Ovary (tissue), 7 donors: ENCODE measurements at regions not wholly inside any gene's neighbourhood (a gene's known extent, or its start where the extent isn't known, plus 50 kb on each side); places are given as distances from the start of the nearest gene placed in this dataset. TPM values are rescaled to one million over a fixed set of nuclear protein-coding genes. Genes with fewer than 3 reads are reported as not detected.
"Not testable (repeated sequence)": the region's sequence is repeated elsewhere in the genome, so short reads cannot be mapped to it uniquely, and the experiment has no call there.

Source experiments
- DNase-seq, 5 donors: peaks; one replicate each; pipeline ENCODE4 v3.0.0-alpha.2; 2019 to 2020
- H3K27ac ChIP-seq, 2 donors: fragments of 200-600 bp; one replicate each; pipeline versions ENCODE4 v1.5.1 to v1.8.0; 2019 to 2022
- H3K27me3 ChIP-seq: fragments of 200-600 bp; one replicate; pipeline ENCODE4 v1.8.0; 2022
- H3K36me3 ChIP-seq: fragments of 200-600 bp; sonication (generic); one replicate; pipeline ENCODE4 v1.5.1; 2019
- H3K4me1 ChIP-seq: one replicate; pipeline ENCODE4 v1.8.1; 2013; ENCODE audit warnings: mild to moderate bottlenecking, moderate library complexity; ENCODE audit not compliant: insufficient read depth
- H3K4me3 ChIP-seq: fragments of 200-600 bp; sonication (generic); one replicate; pipeline ENCODE4 v1.5.1; 2017
- H3K9me3 ChIP-seq, 2 donors: fragments of 200-600 bp in 1 of 2; sonication (generic) in 1 of 2; one replicate each; pipeline versions ENCODE4 v1.5.1 to v1.8.1; 2013 to 2019; ENCODE audit warnings: mild to moderate bottlenecking in 1 of 2, moderate library complexity in 1 of 2
- EP300 ChIP-seq: sonication (generic); formaldehyde crosslinking; IDR thresholded peaks from one replicate; pipeline ENCODE4 v1.6.1; 2017; ENCODE audit warnings: antibody characterized with exemption
- POLR2A ChIP-seq: fragments of 450-650 bp; IDR thresholded peaks from one replicate; pipeline ENCODE4 v1.6.1; 2017; ENCODE audit warnings: antibody characterized with exemption, mild to moderate bottlenecking, moderate library complexity
- WGBS, 3 donors: extraction: QIAGEN DNeasy Blood & Tissue Kit in 1 of 3; methylation state at CpG; one replicate each; pipeline versions ENCODE4 v1.1.5 to v1.1.7; 2013 to 2017; 5-methylcytosine and 5-hydroxymethylcytosine counted together
- intact Hi-C, 4 donors: fragments of 100-400 bp; cut with DNase I; formaldehyde crosslinking; loops; one replicate each; pipeline versions ENCODE4 v1.11.0 to v1.15.1; 2022 to 2023
- small RNA-seq: library from RNA; depleted of rRNA; stranded (forward); fragments of <200 nt; gene quantifications from one replicate; pipeline ENCODE3, GENCODE V24; 2016
- TF ChIP-seq, protein P1 (sequence below), 3 donors: fragments of 450-650 bp in 2 of 3; fragments of 200-600 bp in 1 of 3; IDR thresholded peaks; one replicate each; pipeline versions ENCODE4 v1.5.1 to v1.8.0; 2016 to 2022; ENCODE audit warnings: antibody characterized with exemption in 3 of 3, mild to moderate bottlenecking in 1 of 3
- donor health status: DM: no; HTN: no; CAD: no; lungs with moderate emphysema.
- donor health status: DM: no; HTN: no; CAD: no.
- donor health status: Bipolar disorder and iron deficiency.
- donor health status: DM: no; HTN: no; CAD: no.
- donor health status: DM: yes; HTN: yes; CAD: no.

GRCh38 chr1:143497374-143497747 lies 474.4 kb downstream of the FAM72C start:
- DNase-seq: no peak
- Histone ChIP-seq H3K4me1 (no peaks in the 10 kb centered on the region), H3K36me3 (no peaks in the 10 kb centered on the region), H3K27me3 (no peaks in the 10 kb centered on the region), H3K4me3 (no peak overlapping the region), H3K27ac (no peak overlapping the region), H3K9me3 (no peaks in the 10 kb centered on the region)
- intact Hi-C loops: no loop called here
- TF ChIP-seq EP300: no peak
- TF ChIP-seq, protein P1, sequence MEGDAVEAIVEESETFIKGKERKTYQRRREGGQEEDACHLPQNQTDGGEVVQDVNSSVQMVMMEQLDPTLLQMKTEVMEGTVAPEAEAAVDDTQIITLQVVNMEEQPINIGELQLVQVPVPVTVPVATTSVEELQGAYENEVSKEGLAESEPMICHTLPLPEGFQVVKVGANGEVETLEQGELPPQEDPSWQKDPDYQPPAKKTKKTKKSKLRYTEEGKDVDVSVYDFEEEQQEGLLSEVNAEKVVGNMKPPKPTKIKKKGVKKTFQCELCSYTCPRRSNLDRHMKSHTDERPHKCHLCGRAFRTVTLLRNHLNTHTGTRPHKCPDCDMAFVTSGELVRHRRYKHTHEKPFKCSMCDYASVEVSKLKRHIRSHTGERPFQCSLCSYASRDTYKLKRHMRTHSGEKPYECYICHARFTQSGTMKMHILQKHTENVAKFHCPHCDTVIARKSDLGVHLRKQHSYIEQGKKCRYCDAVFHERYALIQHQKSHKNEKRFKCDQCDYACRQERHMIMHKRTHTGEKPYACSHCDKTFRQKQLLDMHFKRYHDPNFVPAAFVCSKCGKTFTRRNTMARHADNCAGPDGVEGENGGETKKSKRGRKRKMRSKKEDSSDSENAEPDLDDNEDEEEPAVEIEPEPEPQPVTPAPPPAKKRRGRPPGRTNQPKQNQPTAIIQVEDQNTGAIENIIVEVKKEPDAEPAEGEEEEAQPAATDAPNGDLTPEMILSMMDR (IDR thresholded peaks at IDR 0.05): no peak
- TF ChIP-seq POLR2A: no peak
- WGBS, 3 donors: 2 to 16% (median 10%) methylated on average over 19 to 49 of the region's 50 CpGs

DNA sequence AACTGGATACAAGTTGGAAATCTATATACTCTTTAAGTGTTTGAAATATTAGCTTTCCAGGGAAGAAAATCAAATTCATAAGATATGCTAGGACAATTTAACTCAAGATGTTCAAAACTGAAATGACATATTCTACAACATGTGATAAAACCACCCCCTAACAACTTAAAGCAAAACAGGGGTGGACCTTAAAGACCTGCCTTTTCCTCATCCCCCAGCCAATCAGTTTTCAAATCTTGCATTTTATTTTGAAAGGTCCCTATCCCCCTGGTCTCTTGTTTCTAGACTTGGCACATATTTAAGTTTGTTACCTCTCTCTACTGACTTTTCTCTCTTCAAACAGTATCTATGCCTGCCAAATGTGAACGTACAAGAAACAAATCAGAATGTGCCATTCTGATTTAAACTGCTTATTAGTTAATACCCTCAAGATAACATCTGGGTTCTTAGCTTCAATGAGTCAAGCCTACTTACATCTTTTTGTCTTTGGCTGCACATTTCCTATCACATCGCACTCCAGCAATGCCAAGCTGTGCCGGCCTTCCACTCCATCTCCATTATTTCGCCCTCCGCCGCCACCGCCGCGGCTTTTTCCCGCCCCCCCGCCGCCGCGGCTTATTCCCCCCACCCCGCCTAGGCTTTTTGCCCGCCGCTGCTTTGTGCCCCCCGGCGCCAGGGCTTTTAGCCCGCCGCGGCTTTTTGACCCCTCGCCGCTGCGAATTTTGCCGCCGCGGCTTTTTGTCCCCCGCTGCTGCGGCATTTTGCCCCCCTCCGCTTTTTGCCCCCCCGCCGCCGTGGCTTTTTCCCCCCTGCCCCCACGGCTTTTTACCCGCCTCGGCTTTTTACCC lies 475.0 kb downstream of the FAM72C start:
- H3K4me3 ChIP-seq, DNase-seq, H3K27me3 ChIP-seq, H3K27ac ChIP-seq, intact Hi-C loops, H3K9me3 ChIP-seq, H3K4me1 ChIP-seq, H3K36me3 ChIP-seq: not testable (repeated sequence)
- 0 to 9% (median 1%) methylated on average over 2 to 36 of the region's 37 CpGs for WGBS, 3 donors

Small RNA genes lying in the stretch of these regions (small RNA-seq; reads per million reads assigned to genes)
- gene AC239800.3 (not detected), gene HIST2H3PS2 (not detected), gene RNU1-114P (not detected), gene RNU1-143P (not detected), gene RNU1-92P (not detected), gene RNVU1-17 (not detected), gene RNVU1-18 (not detected)
